ENCODE measurements at regions not wholly inside any gene's neighbourhood (a gene's known extent, or its start where the extent isn't known, plus 50 kb on each side); places are given as distances from the start of the nearest gene placed in this dataset.

- TF ChIP-seq CTCF (conservative IDR thresholded peaks at IDR 0.05; ENCODE audit: low read depth in 2 of 2) (no peak), EZH2 (IDR thresholded peaks at IDR 0.05; ENCODE audit: low read depth, unreplicated experiment) (no peak), ETS1 (IDR thresholded peaks at IDR 0.05) (no peak), POLR2AphosphoS5 (IDR thresholded peaks at IDR 0.05; ENCODE audit: low read depth) (no peak), REST (IDR thresholded peaks at IDR 0.05; ENCODE audit: unreplicated experiment) (no peak), EZH2phosphoT487 (IDR thresholded peaks at IDR 0.05; ENCODE audit: unreplicated experiment) (no peak), JUNB (IDR thresholded peaks at IDR 0.05; ENCODE audit: unreplicated experiment) (no peak), NANOG (IDR thresholded peaks at IDR 0.05; ENCODE audit: borderline replicate concordance) (no peak), STAT1 (IDR thresholded peaks at IDR 0.05; ENCODE audit: unreplicated experiment) (no peak), CREB1 (CRISPR knock-in tag; IDR thresholded peaks at IDR 0.05; ENCODE audit: low read depth) (no peak)
Observed at GRCh38 chr4:12421364-12421763, 992.7 kb upstream of the HS3ST1 start.
